HG03442 (cell line): ENCODE measurements at regions not wholly inside any gene's neighbourhood (a gene's known extent, or its start where the extent isn't known, plus 50 kb on each side); places are given as distances from the start of the nearest gene placed in this dataset.
A peak's percentile ranks its signal among the peaks of the same experiment; 100 is the strongest.

Experiments used
- ATAC-seq: cut with Tn5 transposase; IDR thresholded peaks from one replicate; pipeline ENCODE4 v1.9.1; 2021; ENCODE audit warnings: mild to moderate bottlenecking, moderate library complexity; ENCODE audit not compliant: unreplicated experiment

GRCh38 chr5:124997186-124997893 is 250.9 kb upstream of the ZNF608 start:
- ATAC-seq, result no peak

DNA sequence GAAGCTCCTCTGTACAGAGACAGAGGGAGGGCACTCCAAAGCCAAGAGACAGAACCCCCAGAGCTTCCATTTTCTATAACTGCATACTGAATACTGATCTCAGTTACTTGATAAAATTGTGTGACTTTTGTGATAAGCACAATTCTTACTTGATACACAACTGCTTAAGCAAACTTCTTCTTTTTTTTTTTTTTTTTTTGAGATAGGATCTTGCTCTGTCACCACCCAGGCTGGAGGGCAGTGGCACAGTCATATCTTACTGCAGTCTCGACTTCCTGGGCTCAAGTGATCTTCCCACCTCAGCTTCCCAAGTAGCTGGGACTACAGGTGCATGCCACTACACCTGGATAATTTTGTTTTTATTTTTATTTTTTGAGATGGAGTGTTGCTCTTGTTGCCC is 252.1 kb upstream of the ZNF608 start:
- ATAC-seq, result no peak

GRCh38 chr5:125002727-125003598 is 256.5 kb upstream of the ZNF608 start:
- peak; percentile 43 for ATAC-seq

GRCh38 chr5:125004009-125004408 is 257.6 kb upstream of the ZNF608 start:
- no peak for ATAC-seq

GRCh38 chr5:125005266-125005665 is 258.8 kb upstream of the ZNF608 start:
- no peak for ATAC-seq

DNA sequence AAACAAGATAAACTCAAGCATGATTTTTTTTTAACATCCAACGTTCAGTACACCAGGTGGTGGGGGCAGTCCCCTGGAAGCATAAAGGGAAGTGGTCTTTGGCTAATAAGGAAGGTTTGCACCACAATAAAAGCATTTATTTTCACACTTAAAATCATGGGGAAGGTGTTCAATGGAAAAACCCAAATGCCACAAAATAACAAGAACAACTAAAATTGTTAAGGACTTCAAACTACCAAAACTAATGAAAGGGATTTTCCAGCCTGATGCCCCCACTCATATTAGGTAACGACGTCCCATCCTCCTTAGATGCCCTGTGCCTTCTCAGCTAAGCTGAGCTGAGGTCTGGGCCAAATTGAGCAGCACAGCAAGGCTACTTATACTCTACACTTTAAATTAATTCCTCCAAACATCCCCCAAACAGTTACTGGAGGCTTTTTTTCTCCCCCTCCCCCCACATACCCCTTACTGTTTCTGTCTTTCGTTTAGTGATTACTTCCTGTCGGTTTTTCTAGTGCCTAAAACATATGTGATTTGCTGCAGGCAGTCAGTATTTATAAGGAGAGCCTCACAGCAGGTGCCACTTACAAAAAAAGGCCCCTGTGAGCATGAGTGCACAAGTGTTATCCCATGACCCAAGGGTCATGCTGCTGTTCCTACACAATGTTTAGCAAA is 259.7 kb upstream of the ZNF608 start:
- ATAC-seq, result peak; percentile 63

DNA sequence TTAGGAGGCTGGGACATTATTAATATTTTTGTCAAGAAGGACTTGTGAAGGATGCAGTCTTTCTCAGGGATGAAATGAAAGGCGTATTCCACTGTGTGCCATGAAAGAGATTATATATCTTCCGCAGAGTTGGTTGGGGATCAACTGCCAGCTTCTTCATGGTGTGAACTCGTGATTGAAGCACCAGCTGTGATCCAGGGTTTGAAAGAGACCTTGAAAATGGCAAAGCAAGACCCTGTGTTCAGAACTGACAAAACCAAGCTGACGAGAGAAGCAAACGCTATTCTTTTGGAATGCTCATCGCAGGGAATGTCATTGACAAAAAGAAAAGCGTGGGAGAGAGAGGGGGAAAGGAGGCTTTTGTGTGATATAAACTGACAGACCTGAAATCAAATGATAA is 263.9 kb upstream of the ZNF608 start:
- ATAC-seq, result no peak

DNA sequence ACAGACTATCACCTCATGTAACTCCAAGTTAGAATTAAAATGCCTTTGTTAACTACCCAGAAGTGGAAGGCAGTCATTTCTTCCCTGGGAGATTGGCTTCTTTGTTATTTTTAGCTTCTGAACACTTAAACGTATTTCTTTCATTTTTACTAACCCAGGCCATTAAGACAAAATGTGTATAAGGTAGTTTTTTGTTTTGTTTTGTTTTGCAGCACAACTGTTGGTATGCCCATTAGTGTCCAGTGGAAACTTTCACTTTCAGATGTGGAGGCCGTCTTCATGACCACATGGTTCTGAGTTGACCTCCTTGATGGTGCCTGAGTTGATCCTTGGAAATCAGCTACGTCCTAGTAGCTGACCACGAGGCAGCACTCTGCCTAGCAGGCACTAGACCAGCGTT is 264.6 kb upstream of the ZNF608 start:
- ATAC-seq, result peak; percentile 78

GRCh38 chr5:125011419-125011818 is 265.0 kb upstream of the ZNF608 start:
- no peak for ATAC-seq

DNA sequence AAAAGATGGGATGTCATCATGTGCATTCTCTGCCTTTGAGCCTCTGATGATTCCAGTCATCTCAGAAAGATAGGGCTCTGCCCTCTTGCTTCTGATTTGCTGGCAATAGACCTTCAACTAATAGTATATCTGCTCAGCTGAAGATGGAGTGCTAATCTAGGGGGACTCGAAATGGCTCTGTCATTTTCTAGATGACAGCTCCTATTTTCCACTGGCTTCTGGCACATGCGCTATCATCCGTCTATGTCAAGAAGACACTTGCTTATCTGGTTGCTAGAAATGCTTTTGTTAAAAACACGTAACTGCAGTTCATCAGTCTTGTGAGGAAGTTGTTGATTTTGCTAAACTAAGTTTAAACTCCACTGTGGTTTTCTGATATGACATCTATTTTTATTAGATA is 265.5 kb upstream of the ZNF608 start:
- no peak for ATAC-seq

DNA sequence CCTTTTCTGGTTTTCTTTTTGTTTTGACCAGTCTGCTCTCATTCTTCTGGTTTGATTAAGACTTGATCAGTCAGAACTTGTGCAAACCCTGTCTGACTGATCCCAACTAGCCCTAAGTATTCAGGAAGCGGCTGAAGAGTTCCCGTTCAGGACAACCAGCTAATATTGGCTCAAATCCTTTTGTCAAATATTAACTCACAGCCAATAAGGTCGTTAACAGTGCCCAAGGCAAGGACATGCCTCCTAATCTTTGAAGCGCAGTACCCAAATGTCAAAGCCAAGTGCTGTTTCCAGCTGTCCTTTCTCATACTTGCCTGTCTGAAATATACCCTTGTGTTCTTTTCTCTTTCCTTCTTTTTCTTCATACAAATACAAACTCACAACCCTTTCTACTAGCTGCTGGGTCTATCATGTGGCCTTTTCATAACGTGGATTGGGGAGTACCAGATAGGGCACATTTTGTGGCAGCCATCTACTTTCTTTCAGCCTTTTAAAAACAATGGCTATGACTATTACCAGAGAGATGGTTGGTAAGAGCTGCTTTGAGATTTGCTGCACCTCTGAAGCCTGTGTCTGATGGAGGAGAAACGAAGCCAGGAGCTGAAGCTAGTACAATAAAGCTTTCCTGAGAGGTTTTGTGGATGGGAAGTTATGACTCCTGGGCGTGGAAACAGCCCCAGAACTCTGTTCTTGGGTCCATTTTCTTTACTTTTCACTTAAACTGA is 266.4 kb upstream of the ZNF608 start:
- ATAC-seq, result no peak

- ATAC-seq, result no peak
Observed at GRCh38 chr5:125014202-125014601, 267.8 kb upstream of the ZNF608 start.

- ATAC-seq, result no peak
Observed at GRCh38 chr5:125017796-125018195, 271.4 kb upstream of the ZNF608 start.

DNA sequence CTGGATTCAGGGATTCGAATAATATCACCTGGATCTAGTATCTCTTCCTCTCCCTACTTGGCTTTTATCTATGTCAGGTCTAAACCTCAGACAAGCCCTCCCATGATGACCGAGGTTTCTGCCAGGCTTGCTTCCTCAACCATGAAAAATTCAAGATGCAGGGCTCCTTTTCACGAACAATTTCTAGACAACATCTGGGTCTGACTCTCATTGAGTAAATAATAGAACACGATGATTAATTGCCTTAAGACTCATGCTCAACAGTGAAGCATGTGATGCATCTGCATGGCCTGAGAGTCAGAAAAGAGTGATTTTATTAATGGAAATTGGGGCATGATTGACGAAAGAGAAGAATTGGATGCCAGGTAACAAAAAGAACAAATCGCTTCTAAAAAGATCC is 277.2 kb upstream of the ZNF608 start:
- ATAC-seq, result no peak

- ATAC-seq, result no peak
Observed at GRCh38 chr5:125026867-125027731, 280.7 kb upstream of the ZNF608 start.

DNA sequence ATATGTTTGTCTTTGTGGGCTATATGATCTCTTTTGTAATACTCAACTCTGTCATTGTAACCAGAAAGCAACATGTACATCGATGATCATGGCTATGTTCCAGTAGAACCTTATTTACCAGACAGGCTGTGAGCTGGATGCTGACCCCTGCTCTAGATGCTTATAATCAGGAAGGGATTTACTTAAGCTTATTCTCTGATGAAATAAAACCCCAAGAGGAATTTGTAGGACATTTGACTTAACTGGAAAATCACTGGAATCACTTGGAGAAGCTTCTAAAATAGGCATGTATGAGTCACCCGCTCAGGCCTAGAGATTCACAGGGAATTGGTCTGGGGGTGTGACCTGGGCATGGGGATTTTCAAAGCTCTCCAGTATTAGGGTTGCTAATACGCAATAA is 285.8 kb upstream of the ZNF608 start:
- ATAC-seq, result no peak

DNA sequence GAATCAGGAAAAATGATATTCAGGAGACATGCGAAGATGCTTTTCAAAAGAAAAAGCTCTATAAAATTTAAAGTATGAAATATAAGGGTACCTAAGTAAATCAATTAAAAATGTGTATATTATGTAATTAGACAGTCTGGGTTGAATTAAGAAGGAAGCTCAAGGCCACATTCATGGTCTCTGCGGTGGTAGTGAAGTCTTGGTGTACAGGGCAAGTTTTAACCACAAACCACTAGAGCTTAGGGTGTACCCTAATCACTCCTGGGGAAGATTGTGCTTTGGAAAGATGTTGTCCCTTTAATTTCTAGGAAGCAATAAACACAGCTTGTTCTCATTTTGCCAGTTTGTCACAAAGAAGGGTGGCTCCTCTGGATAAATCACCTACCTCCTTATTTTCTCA is 287.2 kb upstream of the ZNF608 start:
- ATAC-seq, result no peak

- no peak for ATAC-seq
Observed at GRCh38 chr5:125034331-125034730, 287.9 kb upstream of the ZNF608 start.

DNA sequence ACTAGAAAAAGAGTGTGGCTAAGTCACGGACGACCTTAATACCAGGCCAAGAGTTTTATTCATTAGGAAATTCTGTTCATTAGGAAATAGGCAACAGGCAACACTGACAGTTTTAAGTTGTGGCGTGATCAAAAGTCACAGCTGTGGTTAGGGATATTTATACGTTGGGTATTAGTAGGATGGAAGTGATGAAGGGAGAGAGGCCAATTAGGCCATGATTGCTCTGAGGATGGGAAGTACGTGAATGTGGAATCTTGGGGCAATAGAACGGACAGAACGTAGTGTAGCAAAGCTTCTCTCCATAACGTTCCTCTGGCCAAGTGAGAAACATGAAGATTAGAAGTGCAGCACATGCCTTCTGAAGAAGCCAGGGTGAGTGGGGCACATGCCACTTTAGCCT is 290.1 kb upstream of the ZNF608 start:
- no peak for ATAC-seq

- no peak for ATAC-seq
Observed at GRCh38 chr5:125037020-125037419, 290.6 kb upstream of the ZNF608 start.
